ENCODE measurements at regions not wholly inside any gene's neighbourhood (a gene's known extent, or its start where the extent isn't known, plus 50 kb on each side); places are given as distances from the start of the nearest gene placed in this dataset.

DNA sequence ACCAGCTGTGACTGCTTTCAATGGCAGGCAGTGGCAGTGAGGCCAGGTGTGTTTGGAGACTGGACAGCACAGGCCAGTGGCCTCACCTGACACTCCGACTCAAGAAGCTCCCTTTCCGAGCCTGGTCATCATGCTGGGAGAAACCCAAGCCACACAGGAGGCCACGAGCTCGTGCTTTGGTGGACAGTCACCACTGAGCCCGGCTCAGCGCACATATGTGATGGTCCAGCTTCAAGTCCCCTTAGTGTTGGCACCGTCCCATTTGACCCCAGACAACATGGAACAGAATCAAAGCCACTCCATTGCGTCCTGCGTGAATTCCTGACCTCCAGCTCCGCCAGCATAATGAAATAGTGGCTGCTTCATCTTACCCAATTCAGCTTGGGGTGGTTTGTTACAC lies 64.0 kb upstream of the PPP1R26 start:
- TF ChIP-seq EZH2 (IDR thresholded peaks at IDR 0.05; ENCODE audit: borderline replicate concordance, insufficient read depth, low read depth, low read length, poor library complexity, severe bottlenecking) = no peak
- TF ChIP-seq, protein P1, sequence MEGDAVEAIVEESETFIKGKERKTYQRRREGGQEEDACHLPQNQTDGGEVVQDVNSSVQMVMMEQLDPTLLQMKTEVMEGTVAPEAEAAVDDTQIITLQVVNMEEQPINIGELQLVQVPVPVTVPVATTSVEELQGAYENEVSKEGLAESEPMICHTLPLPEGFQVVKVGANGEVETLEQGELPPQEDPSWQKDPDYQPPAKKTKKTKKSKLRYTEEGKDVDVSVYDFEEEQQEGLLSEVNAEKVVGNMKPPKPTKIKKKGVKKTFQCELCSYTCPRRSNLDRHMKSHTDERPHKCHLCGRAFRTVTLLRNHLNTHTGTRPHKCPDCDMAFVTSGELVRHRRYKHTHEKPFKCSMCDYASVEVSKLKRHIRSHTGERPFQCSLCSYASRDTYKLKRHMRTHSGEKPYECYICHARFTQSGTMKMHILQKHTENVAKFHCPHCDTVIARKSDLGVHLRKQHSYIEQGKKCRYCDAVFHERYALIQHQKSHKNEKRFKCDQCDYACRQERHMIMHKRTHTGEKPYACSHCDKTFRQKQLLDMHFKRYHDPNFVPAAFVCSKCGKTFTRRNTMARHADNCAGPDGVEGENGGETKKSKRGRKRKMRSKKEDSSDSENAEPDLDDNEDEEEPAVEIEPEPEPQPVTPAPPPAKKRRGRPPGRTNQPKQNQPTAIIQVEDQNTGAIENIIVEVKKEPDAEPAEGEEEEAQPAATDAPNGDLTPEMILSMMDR (IDR thresholded peaks at IDR 0.05) = no peak
